ENCODE measurements at regions not wholly inside any gene's neighbourhood (a gene's known extent, or its start where the extent isn't known, plus 50 kb on each side); places are given as distances from the start of the nearest gene placed in this dataset.

DNA sequence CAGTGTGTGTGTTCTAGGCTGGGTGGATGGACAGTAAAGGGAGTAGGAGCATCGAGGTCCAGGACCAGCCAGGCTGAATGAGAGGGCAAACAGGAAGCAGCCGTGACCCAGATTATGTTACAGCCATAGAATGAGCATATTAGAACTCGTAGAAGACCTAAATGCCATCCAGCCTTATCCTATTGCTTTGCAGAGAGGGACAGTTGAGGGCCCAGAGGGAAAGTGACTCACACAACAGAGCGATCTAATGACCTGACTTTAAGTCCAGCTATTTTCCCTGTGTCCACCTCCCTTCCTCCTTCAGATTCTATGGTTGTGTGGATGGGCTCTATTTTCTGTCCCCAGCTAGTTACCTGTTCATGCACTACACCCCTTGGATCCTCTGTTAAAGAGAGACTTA lies 634.1 kb upstream of the TBL1XR1 start:
- Histone ChIP-seq H3K27me3 (no peaks in the 10 kb centered on the region), H3K36me3 (no peaks in the 10 kb centered on the region), H3K4me3 (replicated peaks in 1 of 3) (no peak overlapping the region), H3K4me1 (peaks cover 9 to 26% of the 10 kb centered on the region in 2 donors), H3K9me3 (no peaks in the 10 kb centered on the region), H3K27ac (no peak overlapping the region)
- DNase-seq = no peak
- TF ChIP-seq, protein P1, sequence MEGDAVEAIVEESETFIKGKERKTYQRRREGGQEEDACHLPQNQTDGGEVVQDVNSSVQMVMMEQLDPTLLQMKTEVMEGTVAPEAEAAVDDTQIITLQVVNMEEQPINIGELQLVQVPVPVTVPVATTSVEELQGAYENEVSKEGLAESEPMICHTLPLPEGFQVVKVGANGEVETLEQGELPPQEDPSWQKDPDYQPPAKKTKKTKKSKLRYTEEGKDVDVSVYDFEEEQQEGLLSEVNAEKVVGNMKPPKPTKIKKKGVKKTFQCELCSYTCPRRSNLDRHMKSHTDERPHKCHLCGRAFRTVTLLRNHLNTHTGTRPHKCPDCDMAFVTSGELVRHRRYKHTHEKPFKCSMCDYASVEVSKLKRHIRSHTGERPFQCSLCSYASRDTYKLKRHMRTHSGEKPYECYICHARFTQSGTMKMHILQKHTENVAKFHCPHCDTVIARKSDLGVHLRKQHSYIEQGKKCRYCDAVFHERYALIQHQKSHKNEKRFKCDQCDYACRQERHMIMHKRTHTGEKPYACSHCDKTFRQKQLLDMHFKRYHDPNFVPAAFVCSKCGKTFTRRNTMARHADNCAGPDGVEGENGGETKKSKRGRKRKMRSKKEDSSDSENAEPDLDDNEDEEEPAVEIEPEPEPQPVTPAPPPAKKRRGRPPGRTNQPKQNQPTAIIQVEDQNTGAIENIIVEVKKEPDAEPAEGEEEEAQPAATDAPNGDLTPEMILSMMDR (IDR thresholded peaks at IDR 0.05) = no peak
- TF ChIP-seq POLR2A (IDR thresholded peaks at IDR 0.05) = no peak
- intact Hi-C loops (cut with DNase I) = no loop called here
- 91 to 95% methylated on average over 4 of the region's 4 CpGs for WGBS, 2 donors

DNA sequence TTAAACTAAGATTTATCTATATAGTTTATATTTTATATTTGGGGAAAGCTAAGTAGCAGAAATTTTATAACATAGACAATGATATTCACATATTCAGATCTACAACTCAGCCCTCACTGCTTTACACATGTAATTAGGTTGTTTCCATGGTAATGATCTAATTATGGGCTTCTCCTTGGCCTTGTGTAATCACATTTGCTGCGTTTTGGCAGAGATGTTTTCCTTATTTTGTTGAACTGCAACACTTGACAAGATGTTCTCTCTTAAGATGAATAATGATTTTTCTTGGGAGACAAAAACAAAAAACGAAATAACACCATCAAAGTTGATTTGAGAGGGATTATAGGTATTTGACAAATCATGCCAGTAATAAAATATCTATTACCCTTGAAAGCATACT lies 635.6 kb upstream of the TBL1XR1 start:
- WGBS, 2 donors = 49% methylated on average over 2 of the region's 2 CpGs
- Histone ChIP-seq H3K9me3 (no peaks in the 10 kb centered on the region), H3K36me3 (no peaks in the 10 kb centered on the region), H3K27me3 (no peaks in the 10 kb centered on the region), H3K4me1 (peaks cover 14 to 26% of the 10 kb centered on the region in 2 donors), H3K27ac (no peak overlapping the region), H3K4me3 (replicated peaks in 1 of 3) (no peak overlapping the region)
- TF ChIP-seq, protein P1 (IDR thresholded peaks at IDR 0.05) = no peak
- no peak for TF ChIP-seq POLR2A (IDR thresholded peaks at IDR 0.05)
- intact Hi-C loops (cut with DNase I) = no loop called here
- DNase-seq = no peak

- 54 to 61% methylated on average over 2 of the region's 2 CpGs for WGBS, 2 donors
- Histone ChIP-seq H3K27me3 (no peaks in the 10 kb centered on the region), H3K4me1 (peaks cover 14 to 26% of the 10 kb centered on the region in 2 donors), H3K4me3 (replicated peaks in 1 of 3) (no peak overlapping the region), H3K27ac (no peak overlapping the region), H3K36me3 (no peaks in the 10 kb centered on the region), H3K9me3 (no peaks in the 10 kb centered on the region)
- intact Hi-C loops (cut with DNase I) = no loop called here
- no peak for TF ChIP-seq POLR2A (IDR thresholded peaks at IDR 0.05)
- TF ChIP-seq, protein P1 (IDR thresholded peaks at IDR 0.05) = no peak
- no peak for DNase-seq
These were observed 636.0 kb upstream of the TBL1XR1 start for GRCh38 chr3:177833332-177833731.

DNA sequence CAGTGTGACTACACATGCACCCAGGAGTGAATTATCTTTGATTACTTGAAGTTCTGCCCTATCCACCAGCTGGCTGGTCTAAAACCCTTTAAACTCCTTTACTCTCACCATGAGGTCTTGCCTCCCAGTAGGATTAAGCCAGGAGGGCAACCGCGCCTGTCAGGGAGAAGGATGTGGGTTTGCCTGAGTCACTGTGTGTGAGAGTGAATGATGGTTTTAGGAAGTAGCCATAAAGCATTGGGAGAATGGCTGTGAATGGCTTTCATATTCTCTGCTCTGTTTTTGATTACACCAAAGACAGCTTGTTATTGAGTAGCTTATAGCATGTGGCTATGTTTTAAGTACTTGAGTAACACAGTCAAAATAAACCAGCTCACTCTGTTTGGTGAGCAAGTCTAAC lies 637.7 kb upstream of the TBL1XR1 start:
- Histone ChIP-seq H3K4me3 (replicated peaks in 1 of 3) (no peak overlapping the region), H3K27me3 (no peaks in the 10 kb centered on the region), H3K36me3 (no peaks in the 10 kb centered on the region), H3K27ac (no peak overlapping the region), H3K9me3 (no peaks in the 10 kb centered on the region), H3K4me1 (peaks cover 11 to 19% of the 10 kb centered on the region in 2 donors)
- no peak for DNase-seq
- intact Hi-C loops (cut with DNase I) = no loop called here
- TF ChIP-seq, protein P1 (IDR thresholded peaks at IDR 0.05) = no peak
- TF ChIP-seq POLR2A (IDR thresholded peaks at IDR 0.05) = no peak
- 88 to 93% methylated on average over 2 of the region's 2 CpGs for WGBS, 2 donors

GRCh38 chr3:177835917-177836316 lies 638.6 kb upstream of the TBL1XR1 start:
- no peak overlapping the region for H3K27ac ChIP-seq
- WGBS, 2 donors = 72 to 89% methylated on average over 1 of the region's 1 CpG
- DNase-seq = no peak
- H3K4me3 ChIP-seq (replicated peaks in 1 of 3) = no peak overlapping the region
- peaks cover 4 to 10% of the 10 kb centered on the region in 2 donors for H3K4me1 ChIP-seq
- H3K36me3 ChIP-seq = no peaks in the 10 kb centered on the region
- H3K9me3 ChIP-seq = no peaks in the 10 kb centered on the region
- intact Hi-C loops (cut with DNase I) = no loop called here
- no peaks in the 10 kb centered on the region for H3K27me3 ChIP-seq
- no peak for TF ChIP-seq POLR2A (IDR thresholded peaks at IDR 0.05)
- TF ChIP-seq, protein P1 (IDR thresholded peaks at IDR 0.05) = no peak

Measured in thyroid gland (tissue), 4 donors.